Osteocyte (in vitro differentiated cells): ENCODE measurements at regions not wholly inside any gene's neighbourhood (a gene's known extent, or its start where the extent isn't known, plus 50 kb on each side); places are given as distances from the start of the nearest gene placed in this dataset.

ENCODE experiments used
- DNase-seq: peaks from one replicate; pipeline ENCODE4 v3.0.0; 2021; ENCODE audit warnings: mixed read lengths; ENCODE audit not compliant: unreplicated experiment; ENCODE audit errors: extremely low spot score
- H3K27ac Mint-ChIP-seq: one replicate; pipeline ENCODE4 v1.8.0; 2021; ENCODE audit warnings: mild to moderate bottlenecking, mixed read lengths; ENCODE audit not compliant: unreplicated experiment
- H3K27me3 Mint-ChIP-seq: one replicate; pipeline ENCODE4 v1.8.0; 2021; ENCODE audit warnings: mixed read lengths; ENCODE audit not compliant: unreplicated experiment
- H3K36me3 Mint-ChIP-seq: one replicate; pipeline ENCODE4 v1.8.0; 2021; ENCODE audit warnings: mixed read lengths; ENCODE audit not compliant: unreplicated experiment
- H3K4me1 Mint-ChIP-seq: one replicate; pipeline ENCODE4 v1.8.0; 2021; ENCODE audit warnings: mixed read lengths; ENCODE audit not compliant: unreplicated experiment
- H3K4me3 Mint-ChIP-seq: one replicate; pipeline ENCODE4 v1.8.0; 2021; ENCODE audit warnings: mild to moderate bottlenecking, moderate library complexity, mixed read lengths; ENCODE audit not compliant: unreplicated experiment
- H3K9me3 Mint-ChIP-seq: one replicate; pipeline ENCODE4 v1.8.0; 2021; ENCODE audit warnings: mixed read lengths; ENCODE audit not compliant: unreplicated experiment
- TF ChIP-seq, protein P1 (sequence below): fragments of 200-600 bp; sonication (generic); IDR thresholded peaks from 2 replicates; pipeline ENCODE4 v1.5.0; 2021; ENCODE audit warnings: antibody characterized with exemption, mild to moderate bottlenecking, moderate library complexity

DNA sequence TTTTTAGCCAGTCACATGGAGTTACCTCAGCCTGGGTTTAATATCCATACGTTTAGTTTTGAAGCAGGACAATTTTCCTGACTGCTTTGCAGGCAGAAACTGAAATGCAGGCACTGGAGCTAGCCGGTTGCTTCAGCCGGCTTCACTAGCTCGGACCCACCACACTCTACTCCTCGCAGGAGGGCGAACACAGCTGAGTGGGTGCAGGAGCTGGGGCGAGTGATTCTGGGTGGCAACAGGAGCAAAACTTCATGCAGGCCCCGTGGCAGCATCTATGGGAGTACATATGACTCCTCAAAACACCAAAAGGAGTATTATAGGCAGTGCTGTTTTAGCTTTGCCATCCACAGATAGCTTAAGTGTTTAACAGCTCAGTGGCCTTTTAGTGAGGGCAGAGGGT lies 1211.8 kb upstream of the NUDT12 start:
- Mint-ChIP-seq H3K36me3 (no peaks in the 10 kb centered on the region), H3K4me3 (no peak overlapping the region), H3K4me1 (no peaks in the 10 kb centered on the region), H3K9me3 (no peaks in the 10 kb centered on the region), H3K27me3 (no peaks in the 10 kb centered on the region), H3K27ac (no peak overlapping the region)
- TF ChIP-seq, protein P1, sequence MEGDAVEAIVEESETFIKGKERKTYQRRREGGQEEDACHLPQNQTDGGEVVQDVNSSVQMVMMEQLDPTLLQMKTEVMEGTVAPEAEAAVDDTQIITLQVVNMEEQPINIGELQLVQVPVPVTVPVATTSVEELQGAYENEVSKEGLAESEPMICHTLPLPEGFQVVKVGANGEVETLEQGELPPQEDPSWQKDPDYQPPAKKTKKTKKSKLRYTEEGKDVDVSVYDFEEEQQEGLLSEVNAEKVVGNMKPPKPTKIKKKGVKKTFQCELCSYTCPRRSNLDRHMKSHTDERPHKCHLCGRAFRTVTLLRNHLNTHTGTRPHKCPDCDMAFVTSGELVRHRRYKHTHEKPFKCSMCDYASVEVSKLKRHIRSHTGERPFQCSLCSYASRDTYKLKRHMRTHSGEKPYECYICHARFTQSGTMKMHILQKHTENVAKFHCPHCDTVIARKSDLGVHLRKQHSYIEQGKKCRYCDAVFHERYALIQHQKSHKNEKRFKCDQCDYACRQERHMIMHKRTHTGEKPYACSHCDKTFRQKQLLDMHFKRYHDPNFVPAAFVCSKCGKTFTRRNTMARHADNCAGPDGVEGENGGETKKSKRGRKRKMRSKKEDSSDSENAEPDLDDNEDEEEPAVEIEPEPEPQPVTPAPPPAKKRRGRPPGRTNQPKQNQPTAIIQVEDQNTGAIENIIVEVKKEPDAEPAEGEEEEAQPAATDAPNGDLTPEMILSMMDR: no peak
- no peak for DNase-seq

- H3K36me3 Mint-ChIP-seq: no peaks in the 10 kb centered on the region
- no peaks in the 10 kb centered on the region for H3K27me3 Mint-ChIP-seq
- peaks cover 3% of the 10 kb centered on the region for H3K4me1 Mint-ChIP-seq
- peaks cover 6% of the 10 kb centered on the region for H3K9me3 Mint-ChIP-seq
- TF ChIP-seq, protein P1: no peak
- H3K27ac Mint-ChIP-seq: no peak overlapping the region
- DNase-seq: no peak
- H3K4me3 Mint-ChIP-seq: no peak overlapping the region
Observed at GRCh38 chr5:104764197-104764596, 1201.6 kb upstream of the NUDT12 start.

DNA sequence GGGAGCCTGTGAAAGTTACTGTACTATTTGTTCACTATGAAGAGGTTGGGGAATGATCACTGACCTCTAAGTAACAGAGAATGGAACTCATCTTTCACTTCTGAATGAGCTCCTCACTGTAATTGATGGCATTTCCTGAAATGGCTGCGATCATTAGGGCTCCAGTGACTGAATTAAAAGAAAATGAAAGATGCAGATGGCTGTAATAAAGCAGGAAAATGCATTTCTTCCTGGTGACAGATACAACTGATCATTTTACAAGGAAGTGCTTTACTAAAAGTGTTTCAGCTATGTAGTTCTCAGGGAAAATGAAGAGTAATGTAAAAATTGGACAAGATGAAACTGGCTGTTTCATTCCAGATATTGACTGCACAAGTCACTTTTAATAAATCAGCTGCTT lies 1200.6 kb upstream of the NUDT12 start:
- no peak overlapping the region for H3K4me3 Mint-ChIP-seq
- no peaks in the 10 kb centered on the region for H3K27me3 Mint-ChIP-seq
- H3K36me3 Mint-ChIP-seq: no peaks in the 10 kb centered on the region
- peaks cover 3% of the 10 kb centered on the region for H3K4me1 Mint-ChIP-seq
- no peak for DNase-seq
- H3K27ac Mint-ChIP-seq: no peak overlapping the region
- H3K9me3 Mint-ChIP-seq: peaks cover 6% of the 10 kb centered on the region
- TF ChIP-seq, protein P1: no peak

- peaks cover 6% of the 10 kb centered on the region for H3K9me3 Mint-ChIP-seq
- no peak overlapping the region for H3K4me3 Mint-ChIP-seq
- TF ChIP-seq, protein P1: no peak
- H3K27me3 Mint-ChIP-seq: no peaks in the 10 kb centered on the region
- no peak overlapping the region for H3K27ac Mint-ChIP-seq
- no peak for DNase-seq
- H3K4me1 Mint-ChIP-seq: no peaks in the 10 kb centered on the region
- H3K36me3 Mint-ChIP-seq: no peaks in the 10 kb centered on the region
Observed at GRCh38 chr5:104757915-104758314, 1195.3 kb upstream of the NUDT12 start.

DNA sequence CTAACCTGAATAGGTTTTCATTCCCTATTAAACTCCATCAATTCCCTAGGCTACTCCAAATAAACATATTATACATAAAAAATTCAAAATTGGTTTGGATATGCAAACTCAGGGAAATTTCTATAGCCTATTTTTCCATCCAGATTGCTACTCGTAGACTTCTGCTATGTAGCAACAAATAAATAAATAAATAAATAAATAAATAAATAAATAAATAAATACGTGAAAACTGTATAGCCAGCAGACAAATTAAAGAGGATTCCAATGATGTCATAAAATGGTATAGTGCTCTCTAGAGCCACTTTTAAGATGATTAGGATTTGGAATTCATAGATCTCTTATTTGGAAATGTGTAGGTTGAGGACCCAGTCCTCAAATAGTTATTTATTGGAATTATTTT lies 1193.2 kb upstream of the NUDT12 start:
- no peak overlapping the region for H3K4me3 Mint-ChIP-seq
- DNase-seq: no peak
- H3K36me3 Mint-ChIP-seq: no peaks in the 10 kb centered on the region
- no peaks in the 10 kb centered on the region for H3K27me3 Mint-ChIP-seq
- peaks cover 6% of the 10 kb centered on the region for H3K4me1 Mint-ChIP-seq
- H3K9me3 Mint-ChIP-seq: peaks cover 5% of the 10 kb centered on the region
- TF ChIP-seq, protein P1: no peak
- no peak overlapping the region for H3K27ac Mint-ChIP-seq
